HEK293T (cell line): ENCODE measurements at regions not wholly inside any gene's neighbourhood (a gene's known extent, or its start where the extent isn't known, plus 50 kb on each side); places are given as distances from the start of the nearest gene placed in this dataset.

Experiments
- CTCF ChIA-PET: fragments of 350-600 bp; formaldehyde crosslinking; extraction: SDS; loops from one replicate; lab custom pipeline; 2021; ENCODE audit warnings: antibody characterized with exemption, inconsistent platforms; lab: Yijun Ruan, JAX
- POLR2A ChIA-PET: fragments of 350-600 bp; formaldehyde crosslinking; extraction: SDS; loops from one replicate; lab custom pipeline; 2020; ENCODE audit warnings: antibody characterized with exemption, inconsistent platforms; lab: Yijun Ruan, JAX
- DNase-seq: peaks from one replicate; pipeline ENCODE4 v3.0.0; 2012; ENCODE audit warnings: mixed read lengths; ENCODE audit errors: extremely low spot score
- ARNT ChIP-seq: fragments of 450-650 bp; IDR thresholded peaks from 2 replicates; pipeline ENCODE4 v1.6.1; 2017; ENCODE audit warnings: mild to moderate bottlenecking
- BHLHE40 ChIP-seq: fragments of 450-650 bp; IDR thresholded peaks from 2 replicates; pipeline ENCODE4 v1.6.1; 2016; ENCODE audit warnings: mild to moderate bottlenecking, moderate library complexity, borderline replicate concordance
- CTBP1 ChIP-seq: fragments of 450-650 bp; IDR thresholded peaks from 2 replicates; pipeline ENCODE4 v1.6.1; 2016; ENCODE audit warnings: borderline replicate concordance
- ELF4 ChIP-seq: fragments of 450-650 bp; IDR thresholded peaks from 2 replicates; pipeline ENCODE4 v1.6.1; 2017; ENCODE audit warnings: antibody characterized with exemption
- FOXA1 ChIP-seq: fragments of 450-650 bp; IDR thresholded peaks from 2 replicates; pipeline ENCODE4 v1.6.1; 2016; ENCODE audit warnings: mild to moderate bottlenecking
- FOXK2 ChIP-seq: fragments of 450-650 bp; IDR thresholded peaks from 2 replicates; pipeline ENCODE4 v1.6.1; 2016; ENCODE audit warnings: mild to moderate bottlenecking
- FOXM1 ChIP-seq: fragments of 450-650 bp; IDR thresholded peaks from 2 replicates; pipeline ENCODE4 v1.6.1; 2017; ENCODE audit warnings: mild to moderate bottlenecking, borderline replicate concordance
- HDGF ChIP-seq: fragments of 450-650 bp; IDR thresholded peaks from 2 replicates; pipeline ENCODE4 v1.6.1; 2017; ENCODE audit warnings: antibody characterized with exemption, borderline replicate concordance
- L3MBTL2 ChIP-seq: fragments of 450-650 bp; conservative IDR thresholded peaks from 2 replicates; pipeline ENCODE4 v1.6.1; 2016; ENCODE audit warnings: mild to moderate bottlenecking
- LEF1 ChIP-seq: fragments of 450-650 bp; IDR thresholded peaks from 2 replicates; pipeline ENCODE4 v1.6.1; 2017; ENCODE audit warnings: mild to moderate bottlenecking, borderline replicate concordance
- NFRKB ChIP-seq: fragments of 450-650 bp; IDR thresholded peaks from 2 replicates; pipeline ENCODE4 v1.6.1; 2016; ENCODE audit warnings: mild to moderate bottlenecking, moderate library complexity
- SP1 ChIP-seq: fragments of 450-650 bp; IDR thresholded peaks from 2 replicates; pipeline ENCODE4 v1.6.1; 2017
- SUZ12 ChIP-seq: fragments of 450-650 bp; IDR thresholded peaks from 2 replicates; pipeline ENCODE4 v1.6.1; 2016; ENCODE audit warnings: mild to moderate bottlenecking
- TARDBP ChIP-seq: fragments of 450-650 bp; IDR thresholded peaks from 2 replicates; pipeline ENCODE4 v1.6.1; 2016
- ZNF384 ChIP-seq: fragments of 450-650 bp; IDR thresholded peaks from 2 replicates; pipeline ENCODE4 v1.6.1; 2016
- TF ChIP-seq, protein P1 (sequence below): fragments of 450-650 bp; IDR thresholded peaks from 2 replicates; pipeline ENCODE4 v1.6.1; 2016

DNA sequence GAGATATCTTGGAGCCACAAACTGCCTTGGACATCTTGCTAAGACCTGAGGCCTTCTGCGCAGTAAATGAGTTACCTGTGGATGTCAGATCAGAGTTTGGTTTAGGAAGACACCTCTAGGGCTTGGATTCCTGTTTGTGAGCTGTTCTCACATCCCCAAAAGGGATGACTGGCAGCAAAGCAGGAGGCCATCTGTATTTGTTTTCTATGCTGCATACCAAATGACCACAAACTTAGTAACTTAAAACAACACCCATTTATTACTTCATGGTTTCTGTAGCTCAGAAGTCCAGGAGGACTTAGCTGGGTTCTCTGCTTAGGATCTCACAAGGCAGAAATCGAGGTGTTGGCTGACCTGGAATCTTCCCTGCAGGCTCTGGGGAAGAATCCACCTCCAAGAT is 116.7 kb downstream of the UNC5CL start:
- ChIA-PET POLR2A (no interaction called here), CTCF (no interaction called here)
- TF ChIP-seq, protein P1, sequence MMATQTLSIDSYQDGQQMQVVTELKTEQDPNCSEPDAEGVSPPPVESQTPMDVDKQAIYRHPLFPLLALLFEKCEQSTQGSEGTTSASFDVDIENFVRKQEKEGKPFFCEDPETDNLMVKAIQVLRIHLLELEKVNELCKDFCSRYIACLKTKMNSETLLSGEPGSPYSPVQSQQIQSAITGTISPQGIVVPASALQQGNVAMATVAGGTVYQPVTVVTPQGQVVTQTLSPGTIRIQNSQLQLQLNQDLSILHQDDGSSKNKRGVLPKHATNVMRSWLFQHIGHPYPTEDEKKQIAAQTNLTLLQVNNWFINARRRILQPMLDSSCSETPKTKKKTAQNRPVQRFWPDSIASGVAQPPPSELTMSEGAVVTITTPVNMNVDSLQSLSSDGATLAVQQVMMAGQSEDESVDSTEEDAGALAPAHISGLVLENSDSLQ, result no peak
- TF ChIP-seq CTBP1 (no peak), FOXK2 (no peak), NFRKB (no peak), ZNF384 (no peak), SUZ12 (no peak), L3MBTL2 (no peak), SP1 (no peak), ELF4 (no peak), HDGF (no peak), ARNT (no peak), TARDBP (no peak), FOXM1 (no peak), FOXA1 (no peak)
- DNase-seq, result no peak

DNA sequence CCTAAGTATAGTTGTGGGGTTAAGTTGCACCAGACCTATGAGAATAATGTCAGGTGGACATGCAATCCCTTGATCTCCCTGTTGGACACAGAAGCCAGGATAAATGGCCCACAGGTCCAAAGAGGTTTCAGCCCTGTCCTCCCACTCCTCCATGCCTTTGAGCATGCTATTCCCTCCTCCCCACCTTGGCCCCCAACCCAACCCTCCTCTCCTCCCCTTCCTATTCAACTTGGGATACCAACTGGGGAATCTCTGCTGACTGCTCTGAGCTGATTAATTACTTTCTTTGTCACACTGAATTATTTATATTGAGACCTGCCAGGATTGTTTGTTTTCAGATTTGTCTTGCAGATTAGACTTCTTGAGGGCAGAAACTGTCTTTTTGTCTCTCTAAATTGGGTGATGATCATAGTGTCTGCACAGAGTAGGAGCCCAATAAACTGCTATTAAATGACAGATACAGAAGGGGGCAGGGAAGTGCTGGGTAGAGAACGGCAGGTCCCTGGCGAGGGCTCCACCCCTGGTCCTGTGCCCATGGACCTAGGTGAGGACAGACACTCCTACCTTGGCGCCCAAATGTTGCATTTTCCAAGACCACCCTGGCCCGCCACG is 120.9 kb downstream of the UNC5CL start:
- ChIA-PET POLR2A (no interaction called here), CTCF (interaction anchor here (0.6 kb wide), 1 partner anchor 1127 kb away, joined by 5 read pairs; no protein-coding TSS in a partner anchor)
- TF ChIP-seq ZNF384 (no peak), NFRKB (no peak), FOXM1 (no peak), BHLHE40 (no peak), SUZ12 (no peak), HDGF (no peak), FOXK2 (no peak), SP1 (no peak)
- TF ChIP-seq, protein P1, result no peak
- DNase-seq, result no peak

DNA sequence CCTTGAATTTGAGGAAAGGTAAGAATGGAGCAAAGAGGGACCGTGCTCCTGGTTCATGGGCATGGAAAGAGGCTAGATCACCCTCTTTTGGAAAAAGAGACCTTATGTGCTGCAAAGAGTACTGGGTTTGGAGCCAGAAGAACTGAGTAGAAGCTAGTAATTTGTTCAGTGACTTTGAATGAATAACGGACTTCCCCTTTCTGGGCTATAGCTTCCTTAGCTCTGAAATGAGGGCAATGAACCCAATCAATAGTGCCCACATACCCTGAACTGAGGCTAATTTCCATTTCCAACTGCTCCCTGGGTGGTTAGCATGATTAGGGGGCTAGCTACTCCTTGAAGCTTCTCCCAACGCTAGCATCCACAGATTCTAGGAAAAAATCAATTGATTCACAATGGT is 121.4 kb downstream of the UNC5CL start:
- POLR2A ChIA-PET, result no interaction called here
- DNase-seq, result no peak
- CTCF ChIA-PET, result interaction anchor here (0.6 kb wide), 1 partner anchor 1126 kb away, joined by 5 read pairs; no protein-coding TSS in a partner anchor
- TF ChIP-seq SUZ12 (no peak), ARNT (no peak), L3MBTL2 (no peak), FOXM1 (no peak), ZNF384 (no peak), LEF1 (no peak), ELF4 (no peak)
- TF ChIP-seq, protein P1, result no peak

DNA sequence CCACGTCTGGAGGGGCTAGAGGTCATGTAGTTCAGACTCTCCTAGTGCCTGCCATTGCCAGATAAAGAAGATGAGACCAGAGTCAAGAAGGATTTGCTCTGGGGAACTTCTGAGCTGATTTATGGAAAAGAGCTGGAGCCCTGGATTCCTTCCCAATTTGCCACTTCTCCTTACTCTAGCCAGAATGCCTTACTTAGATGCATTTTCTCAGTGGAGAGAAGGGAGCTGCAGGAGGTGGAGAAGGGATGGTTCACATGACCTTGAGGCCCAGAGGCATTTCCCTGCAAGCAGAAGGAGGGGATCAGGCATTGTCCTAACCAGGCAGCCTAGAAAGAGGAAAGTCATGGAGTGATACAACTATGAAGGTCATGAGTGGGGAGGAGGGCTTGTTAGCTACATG is 122.2 kb downstream of the UNC5CL start:
- CTCF ChIA-PET, result interaction anchor here (1.1 kb wide), 1 partner anchor 390 kb away, joined by 3 read pairs; no protein-coding TSS in a partner anchor
- DNase-seq, result no peak
- TF ChIP-seq FOXK2, result no peak
- TF ChIP-seq SP1, result no peak
- TF ChIP-seq TARDBP, result no peak
- no peak for TF ChIP-seq BHLHE40
- TF ChIP-seq FOXM1, result no peak
- no peak for TF ChIP-seq CTBP1
- TF ChIP-seq L3MBTL2, result no peak
- TF ChIP-seq ARNT, result no peak
- no peak for TF ChIP-seq SUZ12
- no peak for TF ChIP-seq HDGF
- TF ChIP-seq FOXA1, result no peak
- no peak for TF ChIP-seq ZNF384
- no peak for TF ChIP-seq NFRKB
- TF ChIP-seq, protein P1, result no peak
- TF ChIP-seq ELF4, result no peak
- TF ChIP-seq LEF1, result no peak
- POLR2A ChIA-PET, result no interaction called here

DNA sequence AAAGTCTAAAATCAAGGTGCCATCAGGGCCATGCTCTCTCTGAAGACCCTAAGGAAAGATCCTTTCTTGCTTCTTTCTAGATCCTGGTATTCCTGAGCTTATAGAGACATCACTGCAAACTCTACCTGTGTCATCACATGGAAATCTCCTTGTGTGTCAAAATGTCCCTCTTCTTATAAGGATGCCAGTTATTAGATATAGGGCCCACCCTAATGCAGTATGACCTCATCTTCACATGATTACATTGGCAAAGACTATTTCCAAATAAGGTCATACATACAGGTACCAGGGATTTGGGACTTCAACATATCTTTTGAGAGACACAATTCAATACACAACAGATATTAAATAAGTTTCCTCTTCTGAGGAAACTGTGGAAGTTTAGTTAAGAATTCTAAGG is 123.9 kb downstream of the UNC5CL start:
- no peak for DNase-seq
- TF ChIP-seq ZNF384, result no peak
- TF ChIP-seq SP1, result no peak
- no peak for TF ChIP-seq SUZ12
- POLR2A ChIA-PET, result no interaction called here
- CTCF ChIA-PET, result interaction anchor here (0.6 kb wide), 1 partner anchor 134 kb away, joined by 4 read pairs; no protein-coding TSS in a partner anchor

DNA sequence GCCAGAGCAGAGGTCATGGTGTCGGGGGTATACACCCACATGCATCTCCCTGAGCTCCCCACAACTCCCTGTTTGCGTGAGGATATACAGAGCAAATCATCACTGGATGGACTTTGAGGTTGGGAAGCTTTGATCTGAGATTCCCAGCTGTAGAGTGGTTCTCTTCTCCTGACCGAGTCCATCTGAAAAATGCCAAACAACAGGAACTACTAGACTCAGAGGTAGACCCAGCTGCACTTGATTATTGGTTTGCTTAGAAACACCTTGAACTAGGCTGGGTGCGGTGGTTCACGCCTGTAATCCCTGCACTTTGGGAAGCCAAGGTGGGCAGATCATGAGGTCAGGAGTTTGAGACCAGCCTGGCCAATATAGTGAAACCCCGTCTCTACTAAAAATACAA is 125.0 kb downstream of the UNC5CL start:
- POLR2A ChIA-PET, result no interaction called here
- CTCF ChIA-PET, result no interaction called here
- TF ChIP-seq TARDBP (no peak), LEF1 (no peak), SP1 (no peak), ZNF384 (no peak), CTBP1 (no peak), NFRKB (no peak), HDGF (no peak), FOXK2 (no peak), SUZ12 (no peak), FOXM1 (no peak), FOXA1 (no peak), ARNT (no peak), BHLHE40 (no peak), L3MBTL2 (no peak)
- TF ChIP-seq, protein P1, result no peak
- no peak for DNase-seq
